Astrocyte of the cerebellum (primary cell): ENCODE measurements at regions not wholly inside any gene's neighbourhood (a gene's known extent, or its start where the extent isn't known, plus 50 kb on each side); places are given as distances from the start of the nearest gene placed in this dataset.
A peak's percentile ranks its signal among the peaks of the same experiment; 100 is the strongest.

Experiments used
- DNase-seq: peaks from one replicate; pipeline ENCODE4 v3.0.0-alpha.2; 2011; ENCODE audit warnings: low read depth
- H3K4me3 ChIP-seq: 2 replicates; pipeline ENCODE4 v1.5.1; 2011; ENCODE audit warnings: mild to moderate bottlenecking, low read depth, low read length, moderate library complexity
- in situ Hi-C: cut with HindIII; loops from 2 replicates; pipeline ENCODE4 v1.10.0; 2017; ENCODE audit warnings: low sequenced_read_pairs
- TF ChIP-seq, protein P1 (sequence below): IDR thresholded peaks from 2 replicates; pipeline ENCODE4 v1.5.1; 2012; ENCODE audit warnings: low read length, low read depth, moderate library complexity, mild to moderate bottlenecking; ENCODE audit errors: missing control alignments

DNA sequence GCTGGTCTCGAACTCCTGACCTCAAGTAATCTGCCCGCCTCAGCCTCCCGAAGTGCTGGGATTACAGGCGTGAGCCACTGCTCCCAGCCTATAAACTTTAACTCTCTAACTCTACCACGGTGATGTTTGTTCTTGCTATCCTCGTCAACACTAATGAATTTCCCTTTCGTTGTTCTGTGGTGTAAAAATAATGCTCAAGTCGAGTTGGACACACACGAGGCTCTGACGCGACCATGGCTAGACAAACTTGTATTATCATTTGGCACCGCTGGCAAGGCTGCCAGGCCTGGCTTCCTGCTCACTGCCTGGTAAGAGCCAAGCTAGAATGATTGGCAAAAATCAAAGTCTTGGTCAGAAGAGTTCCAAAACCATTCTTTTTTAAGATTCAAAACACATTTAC lies 167.0 kb upstream of the KLF6 start:
- TF ChIP-seq, protein P1, sequence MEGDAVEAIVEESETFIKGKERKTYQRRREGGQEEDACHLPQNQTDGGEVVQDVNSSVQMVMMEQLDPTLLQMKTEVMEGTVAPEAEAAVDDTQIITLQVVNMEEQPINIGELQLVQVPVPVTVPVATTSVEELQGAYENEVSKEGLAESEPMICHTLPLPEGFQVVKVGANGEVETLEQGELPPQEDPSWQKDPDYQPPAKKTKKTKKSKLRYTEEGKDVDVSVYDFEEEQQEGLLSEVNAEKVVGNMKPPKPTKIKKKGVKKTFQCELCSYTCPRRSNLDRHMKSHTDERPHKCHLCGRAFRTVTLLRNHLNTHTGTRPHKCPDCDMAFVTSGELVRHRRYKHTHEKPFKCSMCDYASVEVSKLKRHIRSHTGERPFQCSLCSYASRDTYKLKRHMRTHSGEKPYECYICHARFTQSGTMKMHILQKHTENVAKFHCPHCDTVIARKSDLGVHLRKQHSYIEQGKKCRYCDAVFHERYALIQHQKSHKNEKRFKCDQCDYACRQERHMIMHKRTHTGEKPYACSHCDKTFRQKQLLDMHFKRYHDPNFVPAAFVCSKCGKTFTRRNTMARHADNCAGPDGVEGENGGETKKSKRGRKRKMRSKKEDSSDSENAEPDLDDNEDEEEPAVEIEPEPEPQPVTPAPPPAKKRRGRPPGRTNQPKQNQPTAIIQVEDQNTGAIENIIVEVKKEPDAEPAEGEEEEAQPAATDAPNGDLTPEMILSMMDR, result no peak
- in situ Hi-C loops, result no loop called here
- H3K4me3 ChIP-seq, result no peak overlapping the region
- DNase-seq, result no peak

DNA sequence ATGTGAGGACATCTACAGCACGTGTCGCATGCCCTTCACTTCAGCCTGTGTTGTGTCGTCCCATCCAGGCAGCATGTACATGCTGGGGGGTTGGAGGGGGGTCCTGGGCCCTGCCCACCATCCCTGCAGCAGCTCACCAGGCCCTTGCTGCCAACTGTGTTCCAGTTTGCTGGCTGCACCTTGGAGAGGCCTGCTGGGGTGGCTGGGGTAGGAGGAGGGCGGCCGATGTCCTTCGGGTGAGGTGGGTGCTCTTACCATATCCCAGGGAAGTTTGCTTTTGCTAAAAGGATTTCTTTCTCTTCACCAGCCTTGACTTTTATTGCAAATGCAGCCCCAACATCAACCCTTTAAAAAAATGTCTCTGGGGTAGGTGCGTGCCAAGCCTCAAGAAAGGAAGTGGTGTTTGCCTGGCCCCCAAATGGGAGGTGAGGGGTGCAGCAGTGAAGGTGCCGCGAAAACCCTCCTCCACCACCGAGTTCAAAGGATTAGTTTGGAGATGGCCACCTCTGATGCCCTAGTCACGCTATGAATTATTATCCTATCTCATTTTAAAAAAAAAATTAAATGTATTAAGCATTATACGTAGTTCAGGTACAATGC lies 165.8 kb upstream of the KLF6 start:
- TF ChIP-seq, protein P1, result no peak
- DNase-seq, result no peak
- in situ Hi-C loops, result no loop called here
- H3K4me3 ChIP-seq, result no peak overlapping the region

DNA sequence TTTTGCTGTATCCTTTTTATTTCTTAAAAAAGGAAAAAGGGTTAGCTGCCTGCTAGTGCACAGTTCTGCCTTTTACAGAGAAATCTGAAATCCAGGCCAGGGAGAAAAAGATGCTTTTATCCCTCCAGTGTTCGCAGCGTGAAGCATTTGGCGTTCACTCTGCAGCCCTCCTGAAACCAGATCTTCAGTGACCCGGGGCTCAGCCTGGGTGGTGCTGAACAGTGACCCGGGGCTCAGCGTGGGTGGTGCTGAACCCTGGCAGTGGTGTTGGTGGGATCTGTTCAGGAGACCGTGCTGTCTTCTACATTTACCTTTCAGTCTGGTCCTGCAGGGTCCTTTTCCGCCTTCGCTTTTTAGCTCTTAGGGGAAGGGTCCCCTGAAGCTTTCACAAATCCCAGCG lies 164.7 kb upstream of the KLF6 start:
- no peak for DNase-seq
- in situ Hi-C loops, result no loop called here
- TF ChIP-seq, protein P1, result no peak
- H3K4me3 ChIP-seq, result no peak overlapping the region

DNA sequence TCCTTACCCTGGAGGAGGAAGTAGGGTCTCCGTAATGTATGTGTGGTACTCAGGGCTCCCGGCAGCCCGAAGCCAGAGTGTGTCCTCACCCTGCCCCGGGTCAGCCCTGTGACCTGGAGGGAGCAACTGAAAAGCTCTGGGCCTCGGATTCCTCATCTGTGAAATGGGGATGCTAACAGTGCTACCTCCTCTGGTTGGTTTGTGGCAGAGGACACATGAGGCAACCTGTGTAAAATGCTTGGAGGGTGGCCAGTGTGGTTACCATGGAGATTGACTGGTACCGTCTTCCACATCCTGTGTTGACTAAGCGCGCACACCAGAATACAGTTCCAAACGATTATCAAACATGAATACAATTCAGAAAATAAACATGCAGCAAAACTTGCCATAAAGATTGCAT lies 163.8 kb upstream of the KLF6 start:
- in situ Hi-C loops, result no loop called here
- DNase-seq, result peak; percentile 63
- TF ChIP-seq, protein P1, result no peak
- no peak overlapping the region for H3K4me3 ChIP-seq

DNA sequence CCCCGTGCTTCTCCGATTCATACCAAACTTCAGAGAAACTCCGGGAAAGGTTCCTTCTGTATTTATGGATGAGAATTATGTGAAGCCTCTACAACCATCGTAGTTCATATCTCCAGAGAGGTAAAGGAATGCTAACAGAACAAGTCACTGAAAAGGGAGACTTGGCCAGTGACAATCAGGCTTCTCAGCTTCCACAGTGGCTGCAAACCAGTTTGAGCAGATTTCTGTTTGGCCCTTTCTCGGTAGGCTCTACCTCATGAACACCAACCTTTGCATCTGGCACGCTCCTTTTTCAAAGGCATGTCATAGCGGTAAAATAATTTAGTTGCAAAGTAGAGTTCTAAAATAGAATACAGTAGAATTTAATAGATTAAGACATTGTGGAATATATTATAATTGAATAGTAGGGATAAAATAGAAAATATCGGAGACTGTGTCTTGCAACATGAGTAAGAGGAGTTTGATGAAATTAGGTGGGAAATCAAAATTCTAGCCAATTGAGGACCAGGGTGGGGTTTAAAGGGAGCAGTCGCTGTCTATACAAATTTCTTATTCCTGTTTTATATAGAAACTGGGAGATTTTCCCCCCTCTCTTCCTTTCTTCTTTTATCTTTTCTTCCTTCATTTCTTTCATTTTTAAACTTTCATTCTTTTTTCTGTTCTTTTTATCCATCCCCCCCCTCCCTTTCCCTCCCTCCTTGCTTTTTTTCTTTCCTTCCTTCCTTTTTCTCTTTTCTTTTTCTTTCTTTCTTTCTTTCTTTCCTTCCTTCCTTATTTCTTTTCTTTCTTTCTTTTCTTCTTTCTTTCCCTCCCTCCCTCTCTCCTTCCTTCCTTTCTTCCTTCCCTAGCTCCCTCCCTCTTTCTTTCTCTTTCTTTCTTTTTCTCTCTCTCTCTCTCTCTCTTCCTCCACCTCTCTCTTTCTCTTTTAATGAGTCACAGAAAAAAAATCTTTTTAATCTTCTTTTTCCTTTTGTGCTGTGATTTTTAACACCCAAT lies 161.5 kb upstream of the KLF6 start:
- TF ChIP-seq, protein P1, result no peak
- in situ Hi-C loops, result no loop called here
- DNase-seq, result no peak
- H3K4me3 ChIP-seq, result no peak overlapping the region

DNA sequence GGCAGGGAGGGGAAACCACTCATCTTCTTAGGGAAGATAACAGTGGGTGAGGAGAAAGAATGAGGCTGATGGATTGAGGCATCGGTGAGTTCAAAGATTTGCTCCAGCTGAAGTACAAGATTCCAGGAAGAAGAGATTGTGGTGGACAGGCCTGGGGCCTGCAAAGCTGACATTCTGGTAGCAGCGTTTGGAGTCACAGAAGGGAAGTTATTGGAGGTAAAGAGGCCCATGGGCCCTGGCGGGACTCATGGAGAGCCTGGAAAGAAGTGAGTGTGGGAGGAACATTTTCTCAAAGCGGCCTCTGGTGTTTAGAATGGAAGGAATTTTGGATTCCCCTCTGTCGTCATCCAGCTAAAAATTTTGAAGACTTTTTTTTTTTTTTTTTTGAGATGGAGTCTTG lies 160.0 kb upstream of the KLF6 start:
- H3K4me3 ChIP-seq, result no peak overlapping the region
- no peak for DNase-seq
- TF ChIP-seq, protein P1, result no peak
- in situ Hi-C loops, result no loop called here
